Myocyte (in vitro differentiated cells): ENCODE measurements at regions not wholly inside any gene's neighbourhood (a gene's known extent, or its start where the extent isn't known, plus 50 kb on each side); places are given as distances from the start of the nearest gene placed in this dataset.

ENCODE experiments used
- DNase-seq: peaks from one replicate; pipeline ENCODE4 v3.0.0-alpha.2; 2012; ENCODE audit warnings: low read depth

DNA sequence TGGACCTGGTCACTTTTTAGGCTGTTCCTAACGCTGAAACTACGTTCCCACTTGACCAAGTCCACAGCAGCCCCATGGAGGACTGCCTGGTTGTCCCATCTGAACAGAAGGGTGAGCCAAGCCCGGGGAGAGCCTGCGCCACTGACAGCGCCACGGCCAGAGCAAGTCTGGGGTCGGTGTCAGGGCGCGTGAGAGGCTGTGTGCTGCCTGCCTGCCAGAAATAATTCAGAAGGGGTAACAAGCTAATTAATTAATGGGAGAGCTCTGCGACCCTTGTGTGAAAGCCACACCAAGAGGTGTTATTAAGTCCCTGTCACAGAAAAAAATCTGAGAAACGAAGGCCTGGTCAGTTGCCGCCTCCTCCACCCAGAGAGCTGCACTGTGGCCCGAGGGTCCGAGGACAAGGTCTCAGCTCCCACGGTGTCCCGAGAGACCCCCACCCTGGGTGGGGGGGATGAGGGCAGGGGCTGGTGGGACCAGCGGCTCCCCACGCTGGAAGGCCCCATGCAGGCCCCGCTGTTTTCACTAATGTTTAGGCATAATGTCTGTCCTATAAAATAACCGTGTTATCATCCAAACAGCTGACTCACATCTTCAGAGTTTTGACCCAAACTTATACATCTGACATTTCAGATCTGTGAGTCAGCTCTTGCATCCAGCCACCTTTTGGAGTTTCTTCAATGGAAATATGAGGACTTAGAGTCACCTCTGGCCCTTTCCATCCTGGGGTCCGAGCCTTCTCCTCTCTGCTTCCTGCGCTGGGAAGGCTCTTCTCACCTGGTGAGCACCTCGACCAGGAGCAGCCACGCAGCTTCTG lies 58.5 kb downstream of the DLL1 start:
- DNase-seq: no peak

DNA sequence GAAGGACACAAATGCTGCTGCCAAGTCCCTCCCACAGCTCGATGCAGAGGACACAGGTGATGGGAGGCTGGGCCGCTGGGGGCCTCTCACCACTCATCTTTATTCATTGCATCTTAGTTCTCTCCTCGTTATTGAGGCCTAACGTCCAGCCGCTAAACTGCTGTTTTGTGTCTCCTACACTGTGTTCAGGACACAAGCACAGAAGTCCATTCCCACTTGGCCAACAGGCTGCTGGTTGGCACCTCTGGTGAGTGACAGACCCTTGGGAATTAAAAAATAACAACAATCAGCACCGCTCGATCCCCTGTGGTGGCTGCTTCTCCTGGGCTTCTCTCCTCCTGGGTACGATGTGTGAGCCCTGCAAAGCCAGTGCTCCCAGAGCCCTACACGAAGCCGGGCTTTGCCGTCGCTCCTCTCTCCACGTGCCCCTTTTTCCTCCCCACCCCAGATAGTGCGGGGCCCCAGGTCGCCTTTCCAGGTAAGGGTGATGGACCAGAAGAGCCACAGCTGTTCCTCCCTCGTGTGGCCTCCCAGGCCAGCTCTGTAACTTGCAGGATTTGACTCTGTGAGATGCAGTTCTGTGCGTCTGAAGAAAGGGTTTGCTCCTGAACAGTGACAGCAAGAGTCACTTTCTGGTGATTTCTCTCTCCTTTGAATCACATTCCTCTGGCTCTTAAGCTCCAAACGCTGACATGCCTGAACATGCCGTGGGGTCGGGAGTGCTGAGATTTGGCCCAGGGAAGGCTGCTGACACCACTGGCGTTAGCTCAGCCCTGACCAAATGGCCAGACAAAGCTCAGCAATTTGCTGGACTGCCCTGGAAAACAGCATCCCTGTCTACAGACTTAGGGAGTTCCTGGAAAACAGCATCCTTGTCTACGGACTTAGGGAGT lies 59.3 kb downstream of the DLL1 start:
- no peak for DNase-seq

DNA sequence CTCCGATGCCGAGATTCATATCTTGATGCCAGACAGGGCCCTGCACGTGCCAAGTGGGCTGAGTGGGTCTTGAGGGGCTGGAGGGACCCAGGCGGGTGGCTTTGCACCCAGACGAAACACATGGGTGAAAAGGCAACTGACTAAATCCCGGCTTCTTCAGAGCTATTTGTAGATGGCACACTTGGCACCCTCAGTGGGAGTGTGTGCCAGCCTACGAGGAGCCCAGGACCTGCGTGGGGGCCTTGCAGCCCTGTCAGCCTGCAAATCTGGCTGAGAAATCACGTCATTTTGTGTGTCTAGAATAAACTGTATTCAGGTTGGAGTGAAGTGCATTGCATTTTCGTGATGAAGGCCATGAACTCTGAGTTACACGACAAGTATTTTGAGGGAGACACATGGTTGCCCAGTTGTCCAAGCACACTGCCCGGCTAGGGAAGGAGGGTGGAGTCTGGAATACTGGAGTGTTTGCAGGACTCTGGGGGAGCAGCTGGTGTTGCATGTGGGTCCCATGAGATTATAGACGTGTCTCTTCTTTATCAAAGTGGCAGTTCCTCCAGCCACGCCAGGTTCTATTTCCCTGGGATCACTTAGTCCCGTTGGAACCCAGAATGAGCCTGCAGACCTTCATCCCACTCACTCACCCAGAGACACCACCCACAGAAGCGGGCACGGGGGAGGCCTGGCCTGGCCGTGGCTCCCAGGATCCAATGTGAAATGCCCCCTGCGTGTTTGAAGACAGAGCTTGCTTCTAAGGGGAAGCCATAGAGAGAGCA lies 60.2 kb downstream of the DLL1 start:
- peak; percentile 82 for DNase-seq

DNA sequence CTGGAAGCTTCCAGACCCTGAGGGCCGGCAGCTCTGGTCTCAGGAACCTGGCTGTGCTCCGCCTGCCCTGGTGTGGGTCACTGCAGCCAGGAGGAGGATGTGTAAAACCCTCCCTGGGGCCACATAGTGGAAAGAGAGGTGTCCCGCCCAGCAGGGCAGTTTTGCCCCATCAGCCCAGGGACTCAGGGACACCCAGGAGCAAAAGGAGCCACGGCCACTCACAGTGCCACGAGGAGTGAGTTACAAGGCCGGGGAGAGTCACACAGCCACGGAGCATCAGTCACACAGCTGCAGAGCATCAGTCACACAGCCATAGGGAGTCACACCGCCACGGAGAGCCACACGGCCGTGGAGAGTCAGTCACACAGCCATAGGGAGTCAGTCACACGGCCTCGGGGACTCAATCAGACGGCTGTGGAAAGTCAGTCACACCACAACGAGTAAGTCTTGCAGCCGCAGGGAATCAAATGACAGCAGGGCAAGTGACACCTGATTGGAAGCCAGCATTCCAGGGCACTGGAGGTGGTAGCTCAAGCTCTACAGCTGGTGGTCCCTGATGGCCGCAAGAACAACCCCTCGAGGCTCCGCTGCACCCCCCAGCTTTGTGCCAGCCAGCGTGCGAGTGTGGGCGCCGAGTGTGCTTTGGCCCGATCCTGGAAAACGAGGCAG lies 60.9 kb downstream of the DLL1 start:
- DNase-seq: no peak

DNA sequence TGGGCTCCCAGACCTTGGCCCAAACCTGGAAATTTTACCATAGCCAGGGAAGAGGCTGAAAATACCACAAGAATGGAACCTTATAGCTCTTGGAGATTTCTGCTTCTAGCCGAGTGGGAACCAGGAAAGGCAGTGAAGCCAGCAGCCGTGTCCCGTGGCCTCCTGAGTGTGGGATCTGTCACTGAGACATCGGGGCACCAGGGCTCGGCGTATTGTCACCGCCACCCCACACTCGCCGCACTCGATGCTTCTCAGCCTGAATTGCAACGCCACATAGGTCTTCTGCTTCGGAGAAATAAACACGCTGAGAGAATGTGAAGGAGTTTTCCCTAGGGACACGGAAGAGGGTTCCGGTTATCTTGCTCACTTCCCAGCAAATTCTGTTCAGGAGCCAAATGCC lies 61.5 kb downstream of the DLL1 start:
- no peak for DNase-seq

DNA sequence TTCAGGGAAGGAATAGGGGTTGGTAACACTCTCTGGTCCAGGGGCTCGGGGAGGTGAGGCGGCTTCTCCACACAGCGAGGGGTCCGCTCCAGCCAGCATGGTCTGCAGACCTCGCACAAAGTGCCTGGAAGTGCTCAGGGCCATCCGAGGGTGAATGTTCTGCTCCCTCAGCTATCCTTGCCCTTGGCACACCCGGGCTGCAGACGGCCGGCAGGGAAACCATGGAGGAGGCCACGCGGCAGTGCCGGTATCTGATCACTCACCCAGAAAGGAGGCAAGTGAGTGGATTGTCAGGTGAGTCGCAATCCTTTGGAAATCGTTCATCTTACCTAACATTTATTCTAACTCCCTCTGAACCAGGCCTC lies 62.0 kb downstream of the DLL1 start:
- DNase-seq: no peak

DNA sequence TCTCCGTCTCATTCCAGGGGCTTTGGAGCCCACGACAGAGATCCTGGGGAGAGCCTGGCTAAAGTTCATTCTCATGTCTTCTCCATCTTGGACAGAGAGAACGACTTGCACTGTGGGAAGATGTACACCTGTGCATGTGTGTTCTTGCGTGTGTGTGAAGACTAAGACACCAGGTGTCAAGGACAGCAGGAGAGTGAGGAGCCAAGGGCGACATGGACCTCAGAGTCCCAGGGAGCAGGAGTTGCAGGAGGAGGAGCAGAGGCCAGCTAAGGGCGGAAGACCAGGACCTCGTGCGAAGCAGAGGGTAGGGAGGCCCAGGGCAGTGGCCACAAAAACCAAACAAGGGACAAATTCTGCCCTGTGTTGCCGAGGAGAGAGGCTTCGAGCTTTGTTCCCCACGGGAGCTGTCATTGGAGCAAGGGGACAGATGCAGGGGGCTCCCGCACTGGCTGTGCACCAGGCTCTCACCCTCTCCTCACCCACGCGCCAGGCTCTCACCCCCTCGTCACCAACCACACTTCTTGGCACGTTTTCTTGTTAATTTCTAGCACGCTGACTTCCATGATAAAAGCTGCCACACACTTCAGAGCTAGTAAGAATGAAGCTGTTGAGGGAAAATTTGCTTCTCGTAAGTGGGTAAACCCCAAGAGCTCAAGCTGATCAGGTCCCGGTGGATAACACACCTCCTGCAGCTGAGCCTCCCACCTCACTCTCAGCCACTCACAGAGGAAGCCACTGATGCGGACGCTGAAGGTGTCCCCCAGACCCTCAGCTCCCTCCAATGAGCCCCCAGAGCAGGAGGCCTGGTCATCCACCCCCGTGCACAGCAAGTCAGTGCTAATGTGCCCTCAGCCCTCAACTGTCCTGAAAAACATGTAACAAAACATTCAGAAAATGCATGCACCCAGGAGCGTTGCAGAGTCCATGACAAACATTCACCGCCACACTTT lies 62.6 kb downstream of the DLL1 start:
- no peak for DNase-seq

DNA sequence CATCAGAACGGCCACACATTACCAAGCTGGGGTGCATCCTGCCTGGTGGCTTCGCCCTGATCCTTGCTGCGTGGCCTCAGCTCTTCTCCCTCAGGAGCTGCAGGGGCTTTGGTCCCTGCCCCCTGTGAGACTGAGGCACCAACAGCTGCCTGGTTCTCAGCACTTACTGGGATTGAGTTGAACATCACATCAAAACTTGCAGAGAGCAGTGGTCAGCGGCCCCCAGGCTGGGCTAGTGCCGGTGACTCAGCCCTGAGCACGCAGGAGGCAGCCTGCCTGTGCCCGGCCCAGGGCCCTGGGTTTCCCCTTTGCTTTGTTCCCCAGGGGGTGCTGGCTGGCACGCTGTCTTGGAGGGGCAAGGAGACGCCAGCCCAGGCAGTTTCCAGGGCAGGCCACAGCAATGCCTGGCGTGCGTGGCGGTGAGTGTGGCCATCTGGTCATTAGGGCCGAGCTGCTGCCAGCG lies 63.3 kb downstream of the DLL1 start:
- DNase-seq: peak; percentile 65

DNA sequence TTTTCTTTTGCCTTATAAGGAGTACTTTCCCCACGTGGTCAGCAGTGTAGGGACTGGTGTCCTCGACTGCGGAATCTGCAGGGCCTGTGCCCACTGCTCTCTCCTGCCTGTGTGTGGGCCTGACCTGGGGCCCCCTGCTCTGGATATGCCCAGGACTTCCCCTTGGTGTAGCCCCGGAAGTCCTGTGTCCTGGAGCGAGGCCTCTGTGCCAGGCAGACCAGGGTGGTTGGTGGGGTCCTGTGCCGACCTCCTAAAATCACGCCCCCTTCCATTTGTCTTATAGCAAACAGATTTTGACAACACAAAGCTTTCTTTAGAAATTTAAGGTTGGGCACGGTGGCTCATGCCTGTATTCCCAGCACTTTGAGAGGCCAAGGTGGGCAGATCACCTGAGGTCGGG lies 64.2 kb downstream of the DLL1 start:
- DNase-seq: no peak

DNA sequence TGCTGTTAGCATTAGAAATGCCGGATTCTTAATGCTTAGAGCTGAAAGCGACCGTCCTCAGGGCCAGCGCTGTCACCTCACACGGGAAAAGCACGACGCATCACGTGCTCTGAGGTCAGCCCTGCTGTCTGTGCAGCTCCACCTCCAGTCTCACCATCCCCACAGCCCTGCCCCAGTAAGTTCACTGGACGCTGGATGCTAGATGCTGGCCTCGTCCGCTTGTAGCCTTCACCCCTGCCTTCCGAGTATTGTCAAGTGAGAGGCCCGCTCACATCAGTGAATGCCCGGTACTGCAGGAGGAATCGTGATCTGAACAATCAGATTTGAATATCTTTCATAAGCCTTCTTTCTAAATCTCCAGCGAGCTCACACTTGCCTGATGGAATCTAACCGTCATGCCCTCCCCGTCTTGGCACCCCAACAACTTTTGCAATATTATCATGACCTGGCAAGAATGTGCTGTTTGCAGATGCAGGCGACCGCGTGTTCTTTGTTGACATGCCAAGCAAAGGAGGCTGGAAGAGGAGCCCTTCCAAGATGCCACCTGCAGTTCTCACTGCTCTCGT lies 64.9 kb downstream of the DLL1 start:
- no peak for DNase-seq

DNA sequence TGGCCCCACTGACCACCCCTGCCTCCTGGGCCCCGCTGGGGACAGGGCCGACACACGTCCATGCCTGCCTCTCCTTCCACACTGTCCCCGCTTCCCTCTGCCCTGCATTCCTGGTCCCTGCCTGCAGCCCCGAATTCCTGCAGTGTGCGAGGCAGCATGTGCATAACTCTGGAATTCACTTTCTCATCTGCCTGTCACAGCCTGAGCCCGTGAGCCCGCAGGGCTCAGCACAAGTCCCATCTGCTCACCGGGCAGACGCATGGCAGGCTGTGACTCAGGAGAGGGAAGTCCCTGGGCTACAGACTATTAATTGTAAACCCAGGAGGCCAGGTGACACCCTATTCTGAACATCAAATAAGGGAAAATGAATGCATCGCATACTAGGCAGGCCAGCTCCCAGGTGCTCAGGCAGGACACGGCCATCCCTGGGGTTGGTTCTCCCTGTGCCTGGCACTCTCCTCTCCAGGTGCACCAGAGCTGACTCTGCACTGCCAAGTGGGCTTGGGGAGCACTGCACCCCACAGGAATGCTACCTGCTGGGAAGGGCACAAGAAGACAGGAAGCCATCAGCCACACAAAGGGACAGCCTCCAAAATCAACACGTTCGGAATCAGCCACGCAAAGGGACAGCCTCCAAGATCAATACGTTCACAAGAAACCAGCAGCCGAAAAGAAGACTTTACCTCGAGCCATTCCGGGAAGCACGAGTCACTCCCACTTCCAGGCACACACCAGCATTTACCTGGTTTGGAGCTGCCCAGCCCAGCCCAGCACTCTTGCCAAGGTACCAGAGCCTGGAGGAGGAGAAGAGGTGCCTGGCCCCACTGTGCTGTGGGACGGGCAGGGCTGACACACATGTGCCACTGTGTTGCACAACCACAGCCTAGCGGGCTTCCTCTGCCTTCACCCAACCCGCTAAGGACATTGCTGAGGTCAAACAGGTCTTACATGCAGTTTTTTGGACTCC lies 65.9 kb downstream of the DLL1 start:
- DNase-seq: peak; percentile 63

DNA sequence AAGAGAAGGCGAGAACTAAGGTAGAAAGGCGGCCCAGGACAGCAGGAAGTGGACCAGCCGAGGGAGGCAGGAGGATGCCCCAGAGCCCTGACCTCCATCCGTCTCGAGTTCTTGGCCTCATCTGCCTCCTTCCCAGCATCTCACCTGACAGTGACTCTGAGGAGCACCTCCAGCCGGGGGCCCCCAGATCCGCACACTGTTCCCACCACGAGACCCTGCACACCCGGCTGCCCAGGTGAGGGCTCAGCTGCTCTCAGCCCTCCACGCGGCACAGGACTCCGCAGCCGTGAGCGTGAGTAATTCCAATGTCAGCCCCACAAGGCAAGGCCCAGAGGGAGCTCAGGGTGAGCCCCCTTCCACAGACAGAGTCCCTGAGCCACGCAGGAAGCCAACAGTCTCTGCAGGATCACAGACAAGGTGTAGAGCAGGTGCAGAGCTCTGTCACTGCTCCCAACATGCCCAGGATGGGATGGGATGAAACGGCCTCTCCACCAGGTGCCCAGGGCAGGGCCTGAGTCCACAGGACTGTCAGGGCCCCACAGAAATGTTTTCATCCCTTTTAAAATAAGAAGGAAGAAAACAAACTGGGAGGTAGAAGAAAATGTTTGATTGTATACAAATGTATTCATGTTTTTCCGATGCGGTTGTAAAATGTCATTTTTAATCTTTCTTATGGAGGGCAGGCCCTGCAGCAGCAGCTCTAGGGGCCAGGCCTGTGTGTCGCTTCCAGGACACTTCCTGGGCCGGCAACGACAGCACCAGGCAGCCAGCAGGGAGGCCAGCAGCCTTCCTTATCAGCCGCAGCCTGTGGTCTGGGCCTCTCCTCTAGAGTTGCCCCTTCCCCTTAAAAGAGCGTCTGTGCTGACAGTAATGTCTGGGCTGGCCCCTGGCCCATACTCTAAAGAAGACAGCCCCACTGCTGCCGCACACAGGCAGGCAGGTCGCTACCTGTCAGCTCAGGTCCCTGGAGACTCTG lies 66.9 kb downstream of the DLL1 start:
- no peak for DNase-seq

DNA sequence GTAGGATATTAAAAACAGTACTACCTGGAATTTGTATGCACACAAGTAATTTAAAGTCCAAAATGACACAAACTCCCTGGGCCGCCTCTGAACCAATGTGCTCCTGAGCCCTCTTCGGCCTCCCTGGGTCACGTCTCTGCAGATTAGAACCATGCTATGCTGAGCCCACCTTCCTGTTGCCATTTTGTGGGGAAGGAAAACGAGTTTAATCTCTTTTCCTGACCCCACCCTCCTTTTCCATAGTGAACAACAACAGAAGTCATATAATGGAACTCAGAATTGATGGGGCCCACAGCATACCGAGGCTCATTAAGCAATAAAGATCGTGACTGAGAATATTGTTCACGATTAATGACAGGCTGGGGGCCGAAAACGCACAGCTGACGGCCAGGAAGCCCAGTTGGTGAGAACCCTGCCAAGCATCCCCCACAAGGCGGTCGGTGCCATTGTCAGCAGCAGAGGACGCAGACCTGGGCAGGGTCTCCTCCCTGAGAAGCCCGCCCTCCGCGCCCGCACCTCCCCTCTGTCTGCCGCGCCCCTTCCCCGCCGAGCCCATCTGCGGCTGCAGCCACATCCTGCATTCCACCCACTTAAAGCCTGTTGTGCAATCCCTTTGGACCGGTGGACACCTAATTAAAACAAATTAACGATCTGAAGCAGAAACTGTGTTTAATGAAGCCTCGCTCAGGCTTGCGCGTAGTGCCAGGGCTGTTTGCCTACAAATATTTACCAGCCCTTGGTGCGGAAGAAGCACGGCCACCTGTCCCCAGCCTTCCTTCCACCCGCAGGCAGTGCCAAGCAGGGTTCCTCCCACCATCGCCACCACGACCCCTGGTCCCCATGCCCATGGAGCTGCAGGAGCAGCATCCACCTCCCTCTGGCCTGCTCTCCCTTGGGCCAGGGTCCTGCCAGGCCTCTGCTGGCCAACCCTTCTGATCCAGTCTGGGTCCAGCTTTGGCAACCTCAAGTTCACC lies 68.1 kb downstream of the DLL1 start:
- no peak for DNase-seq

DNA sequence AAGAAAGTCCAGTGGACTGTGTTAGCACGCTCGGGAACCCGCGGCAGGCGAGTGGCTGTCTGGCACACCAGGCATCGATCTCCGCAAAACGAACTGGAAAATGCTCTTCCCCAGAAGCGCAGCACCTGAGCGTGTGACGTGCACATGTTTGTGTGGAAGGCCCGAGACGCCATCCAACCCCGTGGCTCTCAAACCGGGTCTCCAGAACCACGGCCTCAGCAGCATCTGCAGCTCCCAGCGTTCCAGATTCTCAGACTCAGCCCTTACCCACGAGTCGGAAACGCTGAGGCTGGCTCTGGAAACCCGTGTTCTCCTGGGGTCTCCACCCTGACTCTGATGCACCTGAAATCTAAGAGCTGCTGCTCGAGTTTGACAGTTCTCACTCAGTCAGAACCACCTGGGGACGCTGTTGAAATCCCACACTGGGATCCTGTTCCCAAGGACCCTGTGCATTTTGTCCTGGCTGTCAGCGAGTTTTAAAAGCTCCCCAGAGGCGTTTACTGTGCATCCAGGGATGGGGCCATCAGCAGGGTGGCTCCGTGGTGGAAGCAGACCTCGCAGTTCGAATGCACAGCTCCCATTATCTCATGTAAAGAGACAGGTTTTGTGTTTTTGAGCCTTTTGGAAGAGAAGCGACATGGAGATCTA lies 69.0 kb downstream of the DLL1 start:
- DNase-seq: no peak

DNA sequence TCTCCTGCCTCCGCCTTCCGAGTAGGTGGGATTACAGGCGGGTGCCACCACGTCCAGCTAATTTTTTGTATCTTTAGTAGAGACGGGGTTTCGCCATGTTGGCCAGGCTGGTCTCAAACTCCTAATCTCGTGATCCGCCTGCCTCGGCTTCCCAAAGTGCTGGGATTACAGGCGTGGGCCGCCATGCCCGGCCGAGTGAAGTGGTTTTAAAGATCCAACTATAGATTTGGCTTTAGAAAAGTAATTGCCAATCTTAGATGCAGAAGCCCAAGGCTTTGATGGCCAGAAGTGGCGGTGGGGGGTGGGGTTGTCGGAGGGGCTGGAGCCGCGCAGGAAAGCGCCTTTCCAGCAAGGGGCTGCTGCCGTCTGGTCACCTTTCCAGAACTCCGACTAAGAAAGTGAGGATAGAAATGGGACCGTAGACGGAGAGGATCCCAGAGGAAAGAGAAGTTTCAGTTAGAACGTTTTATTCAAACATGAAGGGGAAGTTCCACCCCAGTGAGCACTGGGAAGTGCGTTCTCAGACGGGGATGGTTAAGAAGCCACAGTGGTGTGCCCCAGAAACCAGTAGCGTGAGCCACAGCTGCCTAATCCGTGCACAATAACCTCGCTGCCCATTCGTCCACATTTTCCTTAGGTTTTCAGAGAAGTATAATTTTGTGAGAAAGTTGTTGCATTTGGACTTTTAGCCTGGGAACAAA lies 69.7 kb downstream of the DLL1 start:
- no peak for DNase-seq
